Spleen (tissue), 7 donors: ENCODE measurements at regions not wholly inside any gene's neighbourhood (a gene's known extent, or its start where the extent isn't known, plus 50 kb on each side); places are given as distances from the start of the nearest gene placed in this dataset.

Experiments used
- CTCF ChIP-seq, 11 experiments: fragments of 200-600 bp in 7 of 11; fragments of 450-650 bp in 4 of 11; sonication (generic) in 4 of 11; IDR thresholded peaks in 8 of 11; conservative IDR thresholded peaks in 3 of 11; 1 replicate in 7 of 11; 2 replicates in 4 of 11; pipeline versions ENCODE4 v1.4.0 to v1.8.0; 2016 to 2021; ENCODE audit warnings: antibody characterized with exemption in 11 of 11, inconsistent platforms in 4 of 11, mild to moderate bottlenecking in 1 of 11
- POLR2A ChIP-seq, 3 donors: fragments of 450-650 bp; IDR thresholded peaks; one replicate each; pipeline ENCODE4 v1.5.1; 2017; ENCODE audit warnings: antibody characterized with exemption in 3 of 3, mild to moderate bottlenecking in 1 of 3
- POLR2AphosphoS5 ChIP-seq, 3 donors: sonication (generic); formaldehyde crosslinking; IDR thresholded peaks; one replicate each; pipeline ENCODE4 v1.5.1; 2017; ENCODE audit warnings: antibody characterized with exemption in 3 of 3
- donor health status: DM: no; HTN: no; CAD: no; lungs with moderate emphysema.
- donor health status: DM: no; HTN: no; CAD: no.
- donor health status: DM: no; HTN: no; CAD: no.

- no peak for TF ChIP-seq CTCF (IDR thresholded peaks at IDR 0.05 in 8 of 11, conservative IDR thresholded peaks at IDR 0.05 in 3 of 11)
- no peak for TF ChIP-seq POLR2A (IDR thresholded peaks at IDR 0.05)
- no peak for TF ChIP-seq POLR2AphosphoS5 (IDR thresholded peaks at IDR 0.05)
These were observed 470.3 kb downstream of the ARHGEF28 start for GRCh38 chr5:74096325-74096724.
